CD14-positive monocyte (primary cell): ENCODE measurements at regions not wholly inside any gene's neighbourhood (a gene's known extent, or its start where the extent isn't known, plus 50 kb on each side); places are given as distances from the start of the nearest gene placed in this dataset.
A peak's percentile ranks its signal among the peaks of the same experiment; 100 is the strongest.
"Not testable (repeated sequence)": the region's sequence is repeated elsewhere in the genome, so short reads cannot be mapped to it uniquely, and the experiment has no call there.

Experiments
- DNase-seq, 3 donors: peaks; one replicate each; pipeline ENCODE4 v3.0.0-alpha.2; 2011 to 2022
- H2AFZ ChIP-seq: 2 replicates; pipeline ENCODE4 v1.6.0; 2012; ENCODE audit warnings: mild to moderate bottlenecking, low read depth, low read length, inconsistent platforms; ENCODE audit not compliant: insufficient read depth, poor library complexity, severe bottlenecking
- H3K27ac ChIP-seq, 2 donors: 1 replicate in 1 of 2; 2 replicates in 1 of 2; pipeline ENCODE4 v1.5.1; 2012 to 2013; ENCODE audit warnings: low read length in 2 of 2, control low read depth in 1 of 2, inconsistent platforms in 1 of 2, low read depth in 1 of 2, mild to moderate bottlenecking in 1 of 2
- H3K27me3 ChIP-seq, 2 donors: one replicate each; pipeline versions ENCODE4 v1.6.0 to v1.6.1; 2011 to 2013; ENCODE audit warnings: low read length in 2 of 2; ENCODE audit not compliant: control insufficient read depth in 2 of 2, insufficient read depth in 2 of 2
- H3K36me3 ChIP-seq, 2 donors: replicated peaks in 1 of 2; 1 replicate in 1 of 2; 2 replicates in 1 of 2; pipeline versions ENCODE4 v1.5.1 to v1.6.1; 2012 to 2013; ENCODE audit warnings: low read length in 2 of 2, control low read depth in 1 of 2, inconsistent platforms in 1 of 2, mild to moderate bottlenecking in 1 of 2; ENCODE audit not compliant: insufficient read depth in 2 of 2, control insufficient read depth in 1 of 2
- H3K4me1 ChIP-seq, 2 donors: 1 replicate in 1 of 2; 2 replicates in 1 of 2; pipeline versions ENCODE4 v1.5.1 to v1.6.1; 2012 to 2013; ENCODE audit warnings: low read length in 2 of 2, control low read depth in 1 of 2, inconsistent platforms in 1 of 2, mild to moderate bottlenecking in 1 of 2, moderate library complexity in 1 of 2; ENCODE audit not compliant: insufficient read depth in 2 of 2, control insufficient read depth in 1 of 2
- H3K4me2 ChIP-seq: replicated peaks from 2 replicates; pipeline ENCODE3; 2012; ENCODE audit warnings: low read length, moderate library complexity, mild to moderate bottlenecking; ENCODE audit not compliant: poor library complexity, severe bottlenecking; ENCODE audit errors: extremely low read depth
- H3K4me3 ChIP-seq, 3 experiments: fragments of 200-600 bp in 1 of 3; sonication (generic) in 1 of 3; replicated peaks in 1 of 3; 1 replicate in 2 of 3; 2 replicates in 1 of 3; pipeline ENCODE4 v1.5.1; 2011 to 2013; ENCODE audit warnings: low read length in 3 of 3, mild to moderate bottlenecking in 3 of 3, control low read depth in 2 of 3, low read depth in 2 of 3, inconsistent platforms in 1 of 3, moderate library complexity in 1 of 3
- H3K79me2 ChIP-seq: 2 replicates; pipeline ENCODE4 v1.6.0; 2012; ENCODE audit warnings: mild to moderate bottlenecking, control low read depth, inconsistent platforms, low read length, moderate library complexity; ENCODE audit not compliant: insufficient read depth
- H3K9ac ChIP-seq: 2 replicates; pipeline ENCODE4 v1.6.0; 2017; ENCODE audit warnings: low read length, mild to moderate bottlenecking; ENCODE audit not compliant: insufficient read depth, poor library complexity, severe bottlenecking
- H3K9me3 ChIP-seq, 2 donors: replicated peaks in 1 of 2; 1 replicate in 1 of 2; 2 replicates in 1 of 2; pipeline versions ENCODE4 v1.5.1 to v1.6.1; 2012 to 2013; ENCODE audit warnings: low read length in 2 of 2, control low read depth in 1 of 2; ENCODE audit not compliant: control insufficient read depth in 1 of 2, insufficient read depth in 1 of 2
- H4K20me1 ChIP-seq: 2 replicates; pipeline ENCODE4 v1.6.0; 2012; ENCODE audit warnings: mild to moderate bottlenecking, low read length, control low read depth, moderate library complexity; ENCODE audit not compliant: insufficient read depth
- H3K27ac Mint-ChIP-seq, 7 donors: one replicate each; pipeline ENCODE4 v1.8.0; 2020; ENCODE audit warnings: mild to moderate bottlenecking in 7 of 7, mixed read lengths in 7 of 7, moderate library complexity in 6 of 7, inconsistent platforms in 2 of 7
- H3K27me3 Mint-ChIP-seq, 3 donors: one replicate each; pipeline ENCODE4 v1.8.0; 2021 to 2022; ENCODE audit warnings: low read depth in 3 of 3, mild to moderate bottlenecking in 3 of 3, mixed read lengths in 3 of 3, moderate library complexity in 3 of 3, inconsistent platforms in 1 of 3
- H3K36me3 Mint-ChIP-seq, 2 donors: one replicate each; pipeline ENCODE4 v1.8.0; 2020; ENCODE audit warnings: mixed read lengths in 2 of 2, inconsistent platforms in 1 of 2, mild to moderate bottlenecking in 1 of 2
- H3K4me1 Mint-ChIP-seq: one replicate; pipeline ENCODE4 v1.8.0; 2020; ENCODE audit warnings: mild to moderate bottlenecking, mixed read lengths
- H3K4me3 Mint-ChIP-seq, 2 donors: one replicate each; pipeline ENCODE4 v1.8.0; 2020; ENCODE audit warnings: mild to moderate bottlenecking in 2 of 2, mixed read lengths in 2 of 2, moderate library complexity in 1 of 2
- H3K9me3 Mint-ChIP-seq, 7 donors: one replicate each; pipeline ENCODE4 v1.8.0; 2020 to 2022; ENCODE audit warnings: mixed read lengths in 7 of 7, mild to moderate bottlenecking in 6 of 7, moderate library complexity in 6 of 7, inconsistent platforms in 2 of 7
- CTCF ChIP-seq: fragments of 200-600 bp; IDR thresholded peaks from one replicate; pipeline ENCODE4 v1.8.0; 2022; ENCODE audit warnings: antibody characterized with exemption, mild to moderate bottlenecking
- WGBS: methylation state at CpG from one replicate; pipeline ENCODE4 v1.1.5; 2013; ENCODE audit warnings: missing lambda C conversion rate; ENCODE audit not compliant: insufficient coverage; 5-methylcytosine and 5-hydroxymethylcytosine counted together
- intact Hi-C, 2 donors: fragments of 100-400 bp; cut with micrococcal nuclease; formaldehyde crosslinking; loops; one replicate each; pipeline versions ENCODE4 v1.15.0 to v1.15.1; 2023

- Histone ChIP-seq H3K9ac (no peak overlapping the region), H2AFZ (no peak overlapping the region), H3K27me3 (no peaks in the 10 kb centered on the region), H3K9me3 (no peaks in the 10 kb centered on the region), H3K4me2 (no peak overlapping the region), H3K79me2 (no peaks in the 10 kb centered on the region), H4K20me1 (no peaks in the 10 kb centered on the region), H3K27ac (no peak overlapping the region), H3K4me3 (no peak overlapping the region), H3K36me3 (no peaks in the 10 kb centered on the region), H3K4me1 (no peaks in the 10 kb centered on the region)
- Mint-ChIP-seq H3K4me1 (no peaks in the 10 kb centered on the region), H3K27me3 (no peaks in the 10 kb centered on the region), H3K27ac (no peak overlapping the region), H3K36me3 (no peaks in the 10 kb centered on the region), H3K9me3 (peaks cover 0 to 2% (median 0%) of the 10 kb centered on the region in 7 donors), H3K4me3 (no peak overlapping the region)
- no peak for TF ChIP-seq CTCF
- intact Hi-C loops = no loop called here
- DNase-seq = no peak
- no CpG with 5 or more reads among the region's 3 CpGs for WGBS
Measured at GRCh38 chrX:106249706-106250379, 81.7 kb downstream of the PWWP3B start.

GRCh38 chrX:106263817-106264216, 95.7 kb downstream of the PWWP3B start:
- TF ChIP-seq CTCF = no peak
- Histone ChIP-seq H3K4me3 (no peak overlapping the region), H3K27ac (no peak overlapping the region), H3K9me3 (no peaks in the 10 kb centered on the region), H3K36me3 (no peaks in the 10 kb centered on the region), H3K4me1 (no peaks in the 10 kb centered on the region), H3K79me2 (no peaks in the 10 kb centered on the region), H2AFZ (no peak overlapping the region), H3K9ac (no peak overlapping the region), H3K4me2 (no peak overlapping the region), H3K27me3 (no peaks in the 10 kb centered on the region), H4K20me1 (no peaks in the 10 kb centered on the region)
- Mint-ChIP-seq H3K36me3 (no peaks in the 10 kb centered on the region), H3K27me3 (peaks cover 0 to 2% (median 0%) of the 10 kb centered on the region in 3 donors), H3K4me3 (no peak overlapping the region), H3K4me1 (no peaks in the 10 kb centered on the region), H3K27ac (peak overlapping the region in 1 of 7 donors; percentile 31), H3K9me3 (peaks cover 0 to 4% (median 1%) of the 10 kb centered on the region in 7 donors)
- WGBS = 100% methylated on average over 1 of the region's 3 CpGs
- DNase-seq = no peak
- intact Hi-C loops = no loop called here

- H3K36me3 ChIP-seq, H3K4me1 ChIP-seq, H3K36me3 Mint-ChIP-seq, H3K4me3 Mint-ChIP-seq, H4K20me1 ChIP-seq, H3K4me1 Mint-ChIP-seq, intact Hi-C loops, H3K4me3 ChIP-seq, H2AFZ ChIP-seq, H3K9me3 Mint-ChIP-seq, H3K9ac ChIP-seq, H3K27me3 Mint-ChIP-seq, H3K9me3 ChIP-seq, H3K79me2 ChIP-seq, H3K27me3 ChIP-seq, H3K4me2 ChIP-seq, H3K27ac Mint-ChIP-seq, H3K27ac ChIP-seq, DNase-seq: not testable (repeated sequence)
- no CpG with 5 or more reads among the region's 9 CpGs for WGBS
Measured at GRCh38 chrX:106273947-106274587, 106.0 kb downstream of the PWWP3B start.
